GM18508 (cell line): ENCODE measurements at regions not wholly inside any gene's neighbourhood (a gene's known extent, or its start where the extent isn't known, plus 50 kb on each side); places are given as distances from the start of the nearest gene placed in this dataset.
"Not testable (repeated sequence)": the region's sequence is repeated elsewhere in the genome, so short reads cannot be mapped to it uniquely, and the experiment has no call there.

Experiments used
- ATAC-seq: cut with Tn5 transposase; IDR thresholded peaks from one replicate; pipeline ENCODE4 v1.9.1; 2021; ENCODE audit warnings: moderate number of reproducible peaks; ENCODE audit not compliant: insufficient read depth, unreplicated experiment

DNA sequence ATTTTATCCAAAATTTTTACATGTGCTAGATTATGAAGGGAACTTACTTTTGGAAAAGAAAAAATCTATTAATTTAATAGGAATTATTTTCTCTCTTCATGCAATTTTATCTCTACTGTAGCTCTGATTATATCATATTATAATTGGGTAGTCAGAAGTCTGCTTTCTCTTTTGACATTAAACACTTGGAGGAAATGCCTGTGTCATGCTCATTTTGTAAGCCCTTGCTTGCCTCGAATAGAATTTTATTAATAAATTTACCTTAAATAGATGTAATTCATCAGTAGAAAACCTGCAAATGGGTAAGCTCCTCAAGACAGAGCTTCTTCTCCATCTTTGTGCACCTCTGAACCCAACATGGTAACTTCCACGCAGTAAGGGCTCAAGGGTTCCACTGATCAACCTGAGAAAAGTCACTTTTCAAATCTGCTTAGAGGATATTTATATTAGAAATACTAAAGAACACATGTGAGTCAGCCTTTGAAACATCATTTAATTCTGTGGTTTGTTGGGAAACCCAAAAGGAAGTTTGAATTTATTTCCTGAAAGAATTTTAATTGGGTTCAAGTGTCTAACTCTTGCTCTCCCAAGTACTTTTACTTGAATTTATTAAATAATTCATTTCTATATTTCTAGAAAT is 266.0 kb downstream of the ALDH8A1 start:
- ATAC-seq, result no peak

DNA sequence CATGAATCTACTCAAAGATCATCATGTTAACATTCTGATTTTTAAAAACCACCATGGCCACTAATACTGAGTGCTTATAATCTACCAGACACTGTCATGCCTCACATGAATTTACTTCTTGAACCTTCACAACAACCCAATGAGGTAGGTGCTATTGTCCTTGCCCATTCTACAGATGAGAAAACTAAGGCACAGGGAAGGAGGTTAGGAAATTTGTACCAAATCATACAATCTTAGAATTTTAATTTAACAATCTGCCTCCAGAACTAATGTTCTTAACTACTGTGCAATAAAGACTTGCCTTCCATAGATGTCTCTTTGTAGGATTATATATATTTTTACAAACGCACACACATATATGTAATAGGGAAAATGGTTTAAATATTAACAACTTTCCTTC is 269.5 kb downstream of the ALDH8A1 start:
- no peak for ATAC-seq

DNA sequence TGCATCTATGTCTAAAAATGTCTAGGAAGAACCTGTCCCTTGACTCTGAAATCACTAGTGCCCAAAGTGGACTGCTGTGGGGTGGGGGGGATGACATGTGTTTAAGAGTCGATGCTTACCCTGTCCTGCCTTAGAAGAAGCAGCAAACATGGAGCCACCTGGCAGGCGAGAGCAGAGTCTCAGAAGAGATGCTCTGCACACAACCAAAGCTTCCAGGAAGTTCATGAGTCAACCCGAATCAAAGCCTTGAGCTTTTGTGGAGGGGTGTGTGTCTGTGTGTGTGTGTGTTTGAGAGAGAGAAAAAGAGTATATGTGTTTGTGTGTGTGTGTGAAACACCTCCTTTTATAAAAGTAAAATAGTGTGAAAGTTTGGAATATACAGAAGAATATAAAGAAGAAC is 269.9 kb downstream of the ALDH8A1 start:
- ATAC-seq, result no peak

DNA sequence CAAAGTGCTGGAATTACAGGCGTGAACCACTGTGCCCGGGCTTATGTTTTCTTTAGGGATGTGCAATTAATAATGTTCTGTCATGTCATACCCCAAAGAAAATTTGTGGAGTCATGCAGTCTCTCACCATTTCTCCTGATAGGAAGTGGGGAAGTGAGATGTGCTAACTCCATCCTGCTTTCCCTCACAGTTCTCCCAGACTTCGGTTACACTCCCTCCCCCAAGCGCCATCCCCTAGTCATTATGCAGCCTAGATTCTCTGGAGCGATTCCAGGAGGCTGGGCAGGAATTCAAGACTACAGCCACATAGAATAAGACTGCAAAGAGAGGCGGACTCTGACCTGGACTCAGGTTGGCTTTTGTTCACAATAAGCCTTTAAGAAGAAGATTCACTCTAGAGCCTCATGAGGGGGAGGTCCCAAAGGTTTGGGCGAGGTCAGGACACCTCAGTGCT is 271.4 kb downstream of the ALDH8A1 start:
- ATAC-seq, result no peak

DNA sequence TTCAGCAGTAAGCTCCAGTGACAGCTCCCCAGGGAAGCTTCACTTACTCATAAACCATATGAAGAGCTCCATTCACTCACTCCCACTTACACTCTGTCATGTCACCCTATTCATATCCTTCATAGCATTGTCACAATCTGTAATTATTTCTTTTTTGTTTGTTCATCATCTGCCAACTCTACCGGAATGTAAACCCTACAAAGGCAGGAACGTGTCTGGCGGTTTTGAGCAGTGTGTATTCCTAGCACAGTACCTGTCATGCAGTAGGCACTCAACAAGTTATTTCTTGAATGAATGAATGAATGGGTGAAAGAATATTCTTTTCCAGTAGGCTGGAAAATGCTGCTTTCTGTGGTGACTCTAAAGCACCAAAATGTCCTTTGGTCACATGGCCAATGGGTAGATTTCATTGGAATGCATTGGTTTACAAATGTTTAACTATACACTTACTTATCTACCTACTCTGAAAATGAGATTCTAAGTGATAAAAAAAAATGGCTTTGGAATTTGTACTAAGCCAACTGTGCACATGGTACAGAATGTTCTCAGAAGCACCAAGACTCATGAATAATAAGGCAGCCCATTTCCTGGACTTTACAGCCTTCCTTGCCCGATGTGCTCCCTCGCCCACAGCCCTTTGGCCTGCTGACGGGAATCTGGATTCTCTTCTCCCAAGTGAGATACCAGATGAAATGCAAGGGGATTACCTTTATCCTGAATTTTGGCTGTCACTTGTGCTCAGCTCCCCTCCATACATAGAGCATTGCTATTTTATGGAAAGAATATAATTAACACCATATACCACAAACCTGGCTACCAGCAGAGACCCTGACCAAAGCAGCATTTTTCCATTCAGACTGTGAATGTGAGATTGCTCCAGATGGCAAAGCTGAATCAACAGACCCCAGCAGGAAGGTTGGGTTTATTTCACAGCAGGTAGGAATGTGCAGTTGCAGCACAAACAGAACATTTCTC is 273.3 kb downstream of the ALDH8A1 start:
- no peak for ATAC-seq

DNA sequence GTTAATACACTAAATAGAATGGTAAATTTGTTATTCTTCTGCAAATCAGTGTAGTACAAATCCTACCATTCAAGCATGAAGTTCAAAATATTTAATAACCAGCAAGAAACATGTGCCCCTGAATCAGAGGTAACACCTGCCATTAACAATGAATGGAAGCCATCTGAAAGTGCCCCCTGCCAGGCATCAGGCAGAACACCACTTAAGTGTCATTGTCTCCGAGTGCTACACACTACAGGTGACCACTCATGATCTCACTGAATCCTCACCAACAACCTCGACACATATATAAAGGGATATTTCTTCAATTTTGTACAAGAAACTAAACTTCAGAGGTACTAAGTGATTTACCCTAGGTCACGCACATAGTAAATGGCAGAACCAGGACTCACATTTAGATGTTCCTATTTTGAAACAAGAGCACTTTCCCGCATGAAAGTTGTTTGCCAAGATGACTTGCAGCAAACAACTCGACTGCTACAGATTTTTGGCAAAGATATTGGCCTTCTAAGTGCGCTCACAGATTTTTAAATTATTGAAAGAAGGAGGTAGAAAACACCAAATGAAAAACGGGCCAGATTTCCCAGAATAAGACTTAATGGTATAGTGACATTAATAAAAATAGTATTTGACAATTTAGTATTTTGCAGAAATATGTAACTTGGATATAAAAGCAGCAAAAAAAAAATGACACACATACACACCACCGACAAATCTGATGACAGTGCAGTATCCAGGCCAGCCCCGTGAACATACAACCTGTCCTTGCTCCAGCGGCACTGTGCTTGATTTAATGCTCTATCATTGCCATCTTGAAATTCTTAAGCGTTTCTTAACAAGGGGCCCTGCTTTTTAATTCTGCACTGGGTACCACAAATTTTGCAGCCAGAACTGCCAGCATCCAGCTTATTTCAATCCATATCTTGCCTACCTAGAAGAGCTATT is 274.5 kb downstream of the ALDH8A1 start:
- no peak for ATAC-seq

DNA sequence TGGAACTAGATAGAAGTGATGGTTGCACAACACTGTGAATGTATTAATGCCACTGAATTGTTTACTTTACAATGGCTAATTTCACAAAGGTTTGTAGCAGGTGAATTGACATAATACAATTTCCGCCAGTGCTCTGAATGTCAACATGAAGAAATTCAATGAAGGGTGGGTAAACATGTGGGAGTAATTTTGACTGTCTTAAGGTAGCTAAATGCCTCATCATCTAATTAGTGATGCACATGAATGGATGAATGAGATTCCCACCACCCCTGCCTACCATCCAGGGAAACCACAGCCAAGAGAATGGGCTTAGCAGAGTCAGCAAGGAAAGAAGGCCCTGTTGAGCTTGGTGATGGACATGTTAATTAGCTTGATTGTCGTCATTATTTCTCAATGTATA is 275.3 kb downstream of the ALDH8A1 start:
- ATAC-seq, result no peak

DNA sequence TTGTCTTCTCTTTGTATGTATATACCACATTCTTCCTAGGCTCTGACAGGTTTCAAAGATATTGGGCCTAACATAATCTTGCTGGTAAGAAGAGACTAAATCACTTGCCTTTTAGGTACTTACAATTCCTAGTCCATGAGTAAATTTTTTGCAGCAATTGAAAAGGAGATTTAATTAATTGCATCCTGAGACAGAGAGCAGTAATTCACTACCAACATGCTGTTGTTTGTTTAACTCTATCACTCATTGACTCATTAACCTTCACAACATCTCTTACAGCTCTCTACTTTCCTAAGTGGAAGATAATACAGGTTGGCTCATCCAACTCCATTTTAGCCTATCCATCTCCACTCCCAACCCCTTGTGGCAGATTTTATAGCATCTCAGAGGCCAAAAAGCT is 280.4 kb downstream of the ALDH8A1 start:
- no peak for ATAC-seq

DNA sequence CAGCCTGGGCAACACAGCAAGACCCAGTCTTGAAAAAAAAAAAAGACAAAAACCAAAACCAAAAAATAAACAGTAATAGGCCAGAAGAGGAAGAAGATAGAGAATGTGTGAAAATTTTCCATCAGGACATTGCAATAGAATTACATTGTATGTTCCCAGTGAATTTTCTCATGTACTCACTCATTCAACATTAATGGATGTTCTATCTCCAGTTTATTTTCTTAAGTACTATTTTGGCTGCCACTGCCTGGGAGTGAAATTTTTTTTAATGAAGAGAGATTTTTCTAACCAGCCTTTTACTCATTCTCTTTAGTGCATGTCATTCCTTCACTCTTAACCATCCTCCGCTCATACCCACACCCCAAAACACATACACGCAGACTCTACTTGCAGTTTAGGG is 282.8 kb downstream of the ALDH8A1 start:
- ATAC-seq, result no peak

DNA sequence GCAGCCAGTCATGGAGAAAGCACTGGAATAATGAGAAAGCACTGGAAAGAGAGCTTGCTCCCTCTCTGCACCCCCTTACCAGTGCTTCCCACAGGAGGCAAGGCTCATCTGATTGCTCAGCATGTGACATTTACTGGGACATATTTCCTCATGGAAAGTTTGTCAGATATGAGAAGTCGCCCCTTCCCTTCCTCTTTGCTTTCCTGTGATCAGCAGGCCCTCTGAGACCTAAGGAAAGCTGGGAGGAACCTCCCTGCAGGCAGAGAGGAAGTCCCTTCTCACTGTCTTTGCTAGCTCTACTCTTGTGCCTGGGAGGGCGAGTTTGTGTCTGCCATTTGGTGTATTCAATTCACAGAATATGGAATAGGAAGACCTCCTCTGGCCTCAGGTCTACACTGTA is 283.8 kb downstream of the ALDH8A1 start:
- no peak for ATAC-seq

DNA sequence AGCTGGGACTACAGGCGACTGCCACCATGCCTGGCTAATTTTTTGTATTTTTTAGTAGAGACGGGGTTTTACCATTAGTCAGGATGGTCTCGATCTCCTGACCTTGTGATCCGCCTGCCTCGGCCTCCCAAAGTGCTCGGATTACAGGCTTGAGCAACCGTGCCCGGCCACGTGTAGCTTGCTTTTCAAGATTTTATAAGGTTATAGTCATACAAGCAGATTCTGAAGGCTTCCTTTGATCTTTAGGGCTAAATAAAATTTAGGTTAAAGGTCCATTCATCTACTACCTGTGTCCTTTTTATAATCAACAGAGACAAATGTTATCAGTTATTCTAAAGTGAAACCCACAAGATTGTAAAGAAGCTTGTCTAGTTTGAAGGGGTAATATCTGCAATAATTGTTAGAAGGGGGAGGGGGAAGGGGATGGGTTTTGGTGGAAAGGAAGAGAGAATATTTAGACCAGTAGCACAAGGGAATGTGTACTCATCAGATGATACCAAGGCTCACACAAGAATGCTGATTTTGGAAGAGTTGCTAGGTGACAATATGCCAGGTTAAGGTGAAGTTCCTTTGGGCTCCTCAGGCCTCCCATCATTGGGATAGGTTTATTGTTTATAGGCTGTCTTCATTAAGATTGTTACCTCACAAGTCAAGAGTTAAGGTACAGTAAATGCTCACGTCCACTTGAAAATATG is 284.7 kb downstream of the ALDH8A1 start:
- ATAC-seq, result no peak

DNA sequence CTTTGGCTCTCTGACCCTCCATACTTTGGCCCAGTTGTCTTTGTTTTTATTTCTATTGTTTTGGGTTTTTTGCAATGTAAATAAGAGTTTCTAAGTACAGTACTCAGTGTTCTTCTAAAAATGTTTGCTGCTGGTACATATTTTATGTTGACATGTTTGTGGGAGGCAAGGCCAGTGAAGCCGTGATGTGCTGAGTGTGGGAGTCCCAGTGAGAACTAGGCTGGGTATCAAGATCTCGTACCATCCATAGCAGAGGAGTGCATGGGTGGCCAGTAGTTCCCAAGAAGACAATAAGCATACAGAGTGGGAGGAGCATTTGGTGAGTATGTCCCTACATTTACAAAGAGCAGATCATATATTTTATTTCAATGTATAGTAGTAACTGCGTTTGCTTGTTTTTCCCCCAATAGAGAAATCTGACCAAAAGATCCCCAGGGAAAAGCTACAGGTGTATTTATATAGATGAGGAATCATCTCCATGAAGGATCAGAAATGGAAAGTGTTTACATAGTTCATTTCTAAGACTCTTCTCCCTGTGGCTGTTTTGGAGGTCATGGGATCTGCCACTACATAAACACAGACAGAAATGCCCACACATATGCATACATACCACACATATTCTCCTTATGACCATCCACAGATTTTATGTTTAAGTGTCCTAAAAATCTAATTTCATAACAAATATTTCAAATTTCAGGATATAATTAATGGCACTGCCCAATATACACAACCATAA is 285.9 kb downstream of the ALDH8A1 start:
- ATAC-seq, result no peak

DNA sequence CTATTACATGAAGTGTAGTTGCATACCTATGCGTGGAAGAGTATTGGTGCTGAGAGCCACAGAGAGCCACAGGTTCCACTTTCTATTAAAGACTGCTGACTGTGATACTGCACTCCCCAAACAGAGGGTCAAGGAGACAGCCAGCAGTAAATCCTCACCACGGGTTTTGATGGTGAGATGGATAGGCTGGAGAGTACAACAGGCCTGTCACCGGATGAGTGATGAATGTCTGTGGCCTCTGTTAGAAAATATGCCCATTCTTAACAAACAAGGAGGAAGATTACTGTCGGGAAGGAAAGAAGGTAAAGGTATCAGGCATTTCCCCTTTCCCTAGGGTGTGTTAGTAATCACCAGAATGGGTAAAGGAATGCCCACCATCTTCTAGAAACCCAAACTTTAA is 286.5 kb downstream of the ALDH8A1 start:
- no peak for ATAC-seq

DNA sequence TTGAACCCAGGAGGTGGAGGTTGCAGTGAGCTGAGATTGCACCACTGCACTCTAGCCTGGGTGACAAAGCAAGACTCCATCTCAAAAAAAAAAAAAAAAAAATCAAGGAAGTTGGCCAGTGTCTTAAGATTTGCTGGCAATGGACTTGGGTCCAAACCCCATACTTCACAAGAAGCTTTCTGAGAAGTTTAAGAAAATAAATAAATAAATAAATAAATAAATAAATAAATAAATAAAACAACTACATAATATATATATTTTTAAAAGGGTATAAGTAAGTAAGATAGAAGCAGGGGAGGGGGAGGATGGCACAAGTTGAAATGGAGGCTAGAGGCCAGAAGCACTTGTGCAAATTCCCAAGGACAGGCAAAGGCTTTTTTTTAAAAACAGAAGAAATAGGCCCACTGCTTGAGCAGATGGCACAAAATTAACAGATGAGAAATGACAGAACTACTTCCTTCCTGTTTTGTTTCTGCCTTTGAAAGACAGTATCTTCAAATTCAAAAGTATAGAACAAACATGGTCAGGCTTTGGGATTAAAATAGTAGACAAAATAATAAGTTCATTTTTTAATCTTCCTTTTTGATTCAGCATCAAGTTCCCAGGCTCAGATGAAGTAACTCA is 287.7 kb downstream of the ALDH8A1 start:
- ATAC-seq, result no peak

DNA sequence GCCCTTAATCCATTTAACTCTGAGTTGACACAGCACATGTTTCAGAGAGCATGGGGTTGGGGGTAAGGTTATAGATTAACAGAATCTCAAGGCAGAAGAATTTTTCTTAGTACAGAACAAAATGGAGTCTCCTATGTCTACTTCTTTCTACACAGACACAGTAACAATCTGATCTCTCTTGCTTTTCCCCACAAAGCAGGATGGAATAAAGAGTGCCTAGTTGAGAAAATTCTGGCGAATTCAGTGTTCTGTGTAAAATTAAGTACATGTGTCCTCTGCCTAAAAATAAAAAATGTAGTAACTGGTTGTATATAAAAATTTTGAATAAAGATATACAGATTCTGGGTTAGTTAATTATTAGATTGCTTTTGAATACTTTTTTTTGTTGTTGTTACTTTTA is 290.0 kb downstream of the ALDH8A1 start:
- not testable (repeated sequence) for ATAC-seq

DNA sequence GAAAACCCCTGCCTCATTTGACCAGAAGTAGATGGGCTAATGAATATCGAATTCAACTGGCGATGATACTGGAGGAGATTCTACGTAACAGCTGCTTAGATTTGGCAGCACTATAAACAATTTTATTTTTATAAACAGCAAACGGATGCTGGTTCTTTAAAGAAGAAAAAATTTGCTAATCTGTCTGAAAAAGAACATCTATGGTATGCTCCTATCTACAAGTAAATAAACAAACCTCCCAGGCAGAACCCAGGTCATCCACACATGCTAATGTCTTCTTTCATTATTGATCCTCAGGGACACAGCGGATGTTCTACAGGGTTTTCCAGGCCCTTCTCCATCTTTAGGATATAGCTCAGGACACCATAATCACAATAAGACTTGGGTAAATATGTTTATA is 291.3 kb downstream of the ALDH8A1 start:
- no peak for ATAC-seq

DNA sequence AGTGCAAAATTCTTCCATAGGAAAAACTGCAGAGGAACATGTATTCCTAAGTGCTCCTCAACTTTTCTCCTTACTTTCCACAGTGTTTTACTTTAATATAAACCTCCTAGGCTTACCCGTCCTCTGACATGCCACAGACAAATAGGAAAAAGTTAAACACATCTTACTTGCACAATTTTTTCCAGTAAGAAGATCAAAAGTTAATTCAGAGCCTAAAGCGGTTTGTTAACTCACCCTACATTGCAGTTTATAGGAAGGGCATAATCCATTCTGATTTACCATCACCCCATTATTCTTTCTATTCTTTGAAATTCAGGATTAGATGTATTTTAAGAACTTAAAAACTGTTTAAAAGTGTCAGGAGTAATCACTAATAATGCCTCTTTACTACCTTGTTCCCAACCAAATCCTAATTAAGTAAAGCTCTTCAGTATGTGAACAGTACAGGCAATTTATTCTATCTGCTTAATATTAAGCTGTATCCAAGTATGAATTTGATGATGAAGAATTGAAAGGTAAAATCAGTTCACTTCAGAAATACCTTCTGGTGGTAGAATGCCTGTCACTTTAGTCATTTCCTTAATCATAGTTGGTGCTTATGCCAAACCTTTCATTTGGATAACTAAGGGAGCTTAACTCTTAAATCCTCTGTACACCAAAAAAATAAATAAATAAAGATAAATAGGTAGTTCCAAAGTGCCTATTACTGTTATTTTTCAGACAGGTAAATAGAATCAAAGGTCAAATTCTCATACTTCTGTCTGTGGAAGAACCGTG is 292.0 kb downstream of the ALDH8A1 start:
- ATAC-seq, result no peak

DNA sequence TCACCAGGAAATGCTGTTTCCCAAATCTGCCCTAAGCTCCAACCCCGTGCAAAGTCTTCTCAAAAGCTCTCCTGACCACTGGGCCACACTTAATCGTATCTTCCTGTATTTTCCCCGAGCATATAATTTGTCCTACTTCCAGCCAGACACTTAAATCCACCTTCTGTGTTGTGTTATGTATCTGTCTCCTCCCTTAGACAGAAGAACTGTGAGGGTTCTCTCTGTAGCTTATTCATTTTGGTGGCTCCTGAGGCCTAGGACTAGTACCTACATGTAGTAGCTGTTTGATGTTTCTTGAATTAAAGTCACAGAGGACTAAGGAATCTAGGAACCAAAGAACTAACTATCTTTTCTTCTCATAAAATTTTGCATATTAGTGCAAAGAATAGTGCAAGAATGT is 292.6 kb downstream of the ALDH8A1 start:
- no peak for ATAC-seq
